ENCODE measurements at regions not wholly inside any gene's neighbourhood (a gene's known extent, or its start where the extent isn't known, plus 50 kb on each side); places are given as distances from the start of the nearest gene placed in this dataset.

- no peaks in the 10 kb centered on the region for H3K4me1 ChIP-seq (ENCODE audit: control insufficient read depth, extremely low read depth, insufficient read depth, low read length)
These were observed 192.4 kb upstream of the CNTN1 start for GRCh38 chr12:40499856-40500255.

DNA sequence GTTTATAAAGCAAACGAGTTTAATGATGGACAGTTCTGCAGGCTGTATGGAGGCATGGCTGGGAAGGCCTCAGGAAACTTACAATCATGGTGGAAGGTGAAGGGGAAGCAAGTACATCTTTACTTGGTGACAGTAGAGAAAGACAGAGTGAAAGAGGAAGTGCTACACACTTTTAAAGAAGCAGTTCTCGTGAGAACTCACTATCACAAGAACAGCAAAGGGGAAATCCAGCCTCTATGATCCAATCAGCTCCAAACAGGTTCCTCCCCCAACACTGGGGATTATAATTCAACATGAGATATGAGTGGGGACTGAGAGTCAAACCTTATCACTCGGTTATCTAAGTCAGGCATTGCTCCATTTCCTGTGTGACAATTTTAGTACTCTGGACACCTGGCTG lies 189.9 kb upstream of the CNTN1 start:
- no peaks in the 10 kb centered on the region for H3K9me3 ChIP-seq (ENCODE audit: control insufficient read depth, insufficient read depth, low read depth, low read length)
- no peak overlapping the region for H3K4me2 ChIP-seq (ENCODE audit: extremely low read depth, insufficient read depth, low read length)
- no peak for DNase-seq (ENCODE audit: low read depth in 2 of 2)
- no peak overlapping the region for H3K4me3 ChIP-seq (replicated peaks in 1 of 4; ENCODE audit: control extremely low read depth in 1 of 4, insufficient read depth in 1 of 4, low read depth in 3 of 4, low read length in 4 of 4)
- no peak for TF ChIP-seq CTCF (conservative IDR thresholded peaks at IDR 0.05 in 1 of 2, IDR thresholded peaks at IDR 0.05 in 1 of 2; ENCODE audit: low read depth in 1 of 2, low read length in 2 of 2)
- no peak for TF ChIP-seq EZH2 (IDR thresholded peaks at IDR 0.05; ENCODE audit: low read length, missing control alignments)
- H3K27ac ChIP-seq (ENCODE audit: insufficient read depth, low read length) = no peak overlapping the region
- no peaks in the 10 kb centered on the region for H3K79me2 ChIP-seq (ENCODE audit: control insufficient read depth, insufficient read depth, low read length)
- no peaks in the 10 kb centered on the region for H3K4me1 ChIP-seq (ENCODE audit: control insufficient read depth, extremely low read depth, insufficient read depth, low read length)
- H3K36me3 ChIP-seq (ENCODE audit: control insufficient read depth, insufficient read depth, low read length) = no peaks in the 10 kb centered on the region
- H2AFZ ChIP-seq (ENCODE audit: low read length) = no peak overlapping the region
- H4K20me1 ChIP-seq (ENCODE audit: control insufficient read depth, extremely low read depth, insufficient read depth, low read length) = no peaks in the 10 kb centered on the region
- H3K27me3 ChIP-seq (ENCODE audit: control insufficient read depth, insufficient read depth, low read length) = no peaks in the 10 kb centered on the region
- H3K9ac ChIP-seq (ENCODE audit: insufficient read depth, low read length) = no peak overlapping the region

More at GRCh38 chr12:40499856-40500255, 192.4 kb upstream of the CNTN1 start:
- no peak for DNase-seq (ENCODE audit: low read depth in 2 of 2)
- TF ChIP-seq CTCF (conservative IDR thresholded peaks at IDR 0.05 in 1 of 2, IDR thresholded peaks at IDR 0.05 in 1 of 2; ENCODE audit: low read depth in 1 of 2, low read length in 2 of 2) (no peak), EZH2 (IDR thresholded peaks at IDR 0.05; ENCODE audit: low read length, missing control alignments) (no peak)
- Histone ChIP-seq H3K27ac (ENCODE audit: insufficient read depth, low read length) (no peak overlapping the region), H3K9me3 (ENCODE audit: control insufficient read depth, insufficient read depth, low read depth, low read length) (no peaks in the 10 kb centered on the region), H3K4me2 (ENCODE audit: extremely low read depth, insufficient read depth, low read length) (no peak overlapping the region), H3K79me2 (ENCODE audit: control insufficient read depth, insufficient read depth, low read length) (no peaks in the 10 kb centered on the region), H2AFZ (ENCODE audit: low read length) (no peak overlapping the region), H3K36me3 (ENCODE audit: control insufficient read depth, insufficient read depth, low read length) (no peaks in the 10 kb centered on the region), H3K9ac (ENCODE audit: insufficient read depth, low read length) (no peak overlapping the region), H3K4me3 (replicated peaks in 1 of 4; ENCODE audit: control extremely low read depth in 1 of 4, insufficient read depth in 1 of 4, low read depth in 3 of 4, low read length in 4 of 4) (no peak overlapping the region), H4K20me1 (ENCODE audit: control insufficient read depth, extremely low read depth, insufficient read depth, low read length) (no peaks in the 10 kb centered on the region), H3K27me3 (ENCODE audit: control insufficient read depth, insufficient read depth, low read length) (no peaks in the 10 kb centered on the region)

DNA sequence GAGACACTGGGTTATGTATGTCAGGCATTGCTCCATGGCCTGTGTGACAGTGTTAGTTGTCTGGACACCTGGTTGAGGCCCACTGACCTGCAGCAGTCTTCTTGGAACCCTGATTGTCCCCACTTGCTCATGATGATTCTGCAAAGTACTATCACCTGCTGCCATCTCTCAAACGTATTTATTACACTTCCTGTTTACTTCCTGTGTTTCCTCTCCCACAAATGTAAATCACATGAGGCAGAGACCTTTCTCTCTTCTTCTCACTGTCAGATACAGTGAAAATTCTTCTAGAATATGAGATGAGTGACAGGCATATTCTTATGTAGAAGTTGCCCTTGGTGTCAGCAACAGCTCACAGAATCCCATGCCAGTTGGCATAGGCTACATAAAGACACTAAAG lies 186.9 kb upstream of the CNTN1 start:
- H3K27me3 ChIP-seq (ENCODE audit: control insufficient read depth, insufficient read depth, low read length) = no peaks in the 10 kb centered on the region

More for the DNA sequence above, 186.9 kb upstream of the CNTN1 start:
- Histone ChIP-seq H3K9ac (ENCODE audit: insufficient read depth, low read length) (no peak overlapping the region), H3K36me3 (ENCODE audit: control insufficient read depth, insufficient read depth, low read length) (no peaks in the 10 kb centered on the region), H3K79me2 (ENCODE audit: control insufficient read depth, insufficient read depth, low read length) (no peaks in the 10 kb centered on the region), H2AFZ (ENCODE audit: low read length) (no peak overlapping the region), H3K4me1 (ENCODE audit: control insufficient read depth, extremely low read depth, insufficient read depth, low read length) (no peaks in the 10 kb centered on the region), H3K9me3 (ENCODE audit: control insufficient read depth, insufficient read depth, low read depth, low read length) (no peaks in the 10 kb centered on the region), H3K4me3 (replicated peaks in 1 of 4; ENCODE audit: control extremely low read depth in 1 of 4, insufficient read depth in 1 of 4, low read depth in 3 of 4, low read length in 4 of 4) (no peak overlapping the region), H4K20me1 (ENCODE audit: control insufficient read depth, extremely low read depth, insufficient read depth, low read length) (no peaks in the 10 kb centered on the region), H3K4me2 (ENCODE audit: extremely low read depth, insufficient read depth, low read length) (no peak overlapping the region), H3K27ac (ENCODE audit: insufficient read depth, low read length) (no peak overlapping the region)
- TF ChIP-seq EZH2 (IDR thresholded peaks at IDR 0.05; ENCODE audit: low read length, missing control alignments) = no peak
- no peak for DNase-seq (ENCODE audit: low read depth in 2 of 2)
